ENCODE measurements at regions not wholly inside any gene's neighbourhood (a gene's known extent, or its start where the extent isn't known, plus 50 kb on each side); places are given as distances from the start of the nearest gene placed in this dataset.

- no peaks in the 10 kb centered on the region for H4K20me1 ChIP-seq (ENCODE audit: insufficient read depth)
- no peaks in the 10 kb centered on the region for H3K79me2 ChIP-seq (replicated peaks; ENCODE audit: insufficient read depth, low read length)
- no peaks in the 10 kb centered on the region for H3K36me3 ChIP-seq (ENCODE audit: insufficient read depth, low read length)
- H3K4me2 ChIP-seq (ENCODE audit: low read length): no peak overlapping the region
- no peaks in the 10 kb centered on the region for H3F3A ChIP-seq (ENCODE audit: insufficient read depth, low read length, poor library complexity, severe bottlenecking)
- no peak overlapping the region for H3K4me3 ChIP-seq (ENCODE audit: low read length)
- TF ChIP-seq MXI1 (conservative IDR thresholded peaks at IDR 0.05; ENCODE audit: poor library complexity, severe bottlenecking): no peak
- TF ChIP-seq TAF1 (IDR thresholded peaks at IDR 0.05; ENCODE audit: low read depth): no peak
- TF ChIP-seq EP300 (conservative IDR thresholded peaks at IDR 0.05; ENCODE audit: poor library complexity, severe bottlenecking): no peak
- no peak for TF ChIP-seq RAD21 (conservative IDR thresholded peaks at IDR 0.05)
- no peak for TF ChIP-seq CTCF (IDR thresholded peaks at IDR 0.05; ENCODE audit: poor library complexity, severe bottlenecking)
- TF ChIP-seq SMC3 (conservative IDR thresholded peaks at IDR 0.05; ENCODE audit: poor library complexity): no peak
- no peak for TF ChIP-seq REST (IDR thresholded peaks at IDR 0.05; ENCODE audit: borderline replicate concordance)
- no peak for TF ChIP-seq EZH2 (IDR thresholded peaks at IDR 0.05; ENCODE audit: borderline replicate concordance, insufficient read depth, low read length, poor library complexity, severe bottlenecking)
- no peak for TF ChIP-seq POLR2AphosphoS5 (IDR thresholded peaks at IDR 0.05)
- H3K9me3 ChIP-seq (ENCODE audit: low read length): no peaks in the 10 kb centered on the region
- no peak overlapping the region for H3K9ac ChIP-seq (ENCODE audit: low read length)
- H3K27me3 ChIP-seq (ENCODE audit: insufficient read depth, low read depth, low read length): no peaks in the 10 kb centered on the region
- H3K9me2 ChIP-seq (ENCODE audit: insufficient read depth, low read length): no peaks in the 10 kb centered on the region
- H3K27ac ChIP-seq (ENCODE audit: low read length): no peak overlapping the region
- H2AFZ ChIP-seq (ENCODE audit: low read depth, low read length): no peak overlapping the region
Observed at GRCh38 chr20:56153926-56154325, 94.6 kb upstream of the MC3R start.

GRCh38 chr20:56155625-56156024 is 92.9 kb upstream of the MC3R start:
- no peaks in the 10 kb centered on the region for H3K27me3 ChIP-seq (ENCODE audit: insufficient read depth, low read depth, low read length)
- no peak overlapping the region for H2AFZ ChIP-seq (ENCODE audit: low read depth, low read length)
- H3K4me2 ChIP-seq (ENCODE audit: low read length): no peak overlapping the region
- no peaks in the 10 kb centered on the region for H3K79me2 ChIP-seq (replicated peaks; ENCODE audit: insufficient read depth, low read length)
- no peak overlapping the region for H3K4me3 ChIP-seq (ENCODE audit: low read length)
- no peak overlapping the region for H3K9ac ChIP-seq (ENCODE audit: low read length)
- H3K36me3 ChIP-seq (ENCODE audit: insufficient read depth, low read length): no peaks in the 10 kb centered on the region
- no peaks in the 10 kb centered on the region for H3F3A ChIP-seq (ENCODE audit: insufficient read depth, low read length, poor library complexity, severe bottlenecking)
- no peaks in the 10 kb centered on the region for H4K20me1 ChIP-seq (ENCODE audit: insufficient read depth)
- TF ChIP-seq RAD21 (conservative IDR thresholded peaks at IDR 0.05) (no peak), EP300 (conservative IDR thresholded peaks at IDR 0.05; ENCODE audit: poor library complexity, severe bottlenecking) (no peak), REST (IDR thresholded peaks at IDR 0.05; ENCODE audit: borderline replicate concordance) (no peak), CTCF (IDR thresholded peaks at IDR 0.05; ENCODE audit: poor library complexity, severe bottlenecking) (no peak), TAF1 (IDR thresholded peaks at IDR 0.05; ENCODE audit: low read depth) (no peak), SMC3 (conservative IDR thresholded peaks at IDR 0.05; ENCODE audit: poor library complexity) (no peak), EZH2 (IDR thresholded peaks at IDR 0.05; ENCODE audit: borderline replicate concordance, insufficient read depth, low read length, poor library complexity, severe bottlenecking) (no peak), POLR2AphosphoS5 (IDR thresholded peaks at IDR 0.05) (no peak), MXI1 (conservative IDR thresholded peaks at IDR 0.05; ENCODE audit: poor library complexity, severe bottlenecking) (no peak)
- H3K27ac ChIP-seq (ENCODE audit: low read length): no peak overlapping the region
- no peaks in the 10 kb centered on the region for H3K9me2 ChIP-seq (ENCODE audit: insufficient read depth, low read length)
- no peaks in the 10 kb centered on the region for H3K9me3 ChIP-seq (ENCODE audit: low read length)
